SU-DHL-6 (cell line): ENCODE measurements at regions not wholly inside any gene's neighbourhood (a gene's known extent, or its start where the extent isn't known, plus 50 kb on each side); places are given as distances from the start of the nearest gene placed in this dataset.

Source experiments
- H2AFZ ChIP-seq: fragments of 200-600 bp; sonication (generic); 2 replicates; pipeline ENCODE4 v1.6.1; 2014; ENCODE audit warnings: low read depth, mild to moderate bottlenecking, moderate library complexity, mixed read lengths, antibody characterized with exemption, low read length; ENCODE audit not compliant: severe bottlenecking
- H3F3A ChIP-seq: fragments of 200-600 bp; shearing (Covaris generic); 2 replicates; pipeline ENCODE4 v1.6.0; 2016; ENCODE audit warnings: antibody characterized with exemption, mild to moderate bottlenecking; ENCODE audit not compliant: insufficient read depth
- H3K27ac ChIP-seq: fragments of 200-600 bp; sonication (generic); 2 replicates; pipeline ENCODE4 v1.5.1; 2016; ENCODE audit warnings: low read depth, mild to moderate bottlenecking, low read length, moderate library complexity, mixed read lengths
- H3K27me3 ChIP-seq: fragments of 200-600 bp; sonication (generic), shearing (Covaris generic); 2 replicates; pipeline ENCODE4 v1.6.0; 2014; ENCODE audit warnings: mild to moderate bottlenecking, low read length
- H3K36me3 ChIP-seq: fragments of 200-600 bp; sonication (generic); 2 replicates; pipeline ENCODE4 v1.6.1; 2014; ENCODE audit warnings: mild to moderate bottlenecking, low read length, mixed read lengths
- H3K4me2 ChIP-seq: fragments of 300-600, 200-600 bp; shearing (Covaris generic), sonication (generic); 2 replicates; pipeline ENCODE4 v1.6.0; 2014; ENCODE audit warnings: low read length, low read depth, mild to moderate bottlenecking; ENCODE audit not compliant: poor library complexity, severe bottlenecking
- H3K4me3 ChIP-seq: fragments of 200-600 bp; sonication (generic); 2 replicates; pipeline ENCODE4 v1.5.1; 2014; ENCODE audit warnings: antibody characterized with exemption, low read length, mild to moderate bottlenecking, mixed read lengths; ENCODE audit not compliant: insufficient read depth, poor library complexity, severe bottlenecking
- H3K79me2 ChIP-seq: fragments of 200-600 bp; sonication (generic); 2 replicates; pipeline ENCODE4 v1.6.1; 2014; ENCODE audit warnings: mild to moderate bottlenecking, low read length, moderate library complexity; ENCODE audit not compliant: insufficient read depth
- H3K9ac ChIP-seq: fragments of 200-600 bp; sonication (generic); 2 replicates; pipeline ENCODE4 v1.7.0; 2014; ENCODE audit warnings: mild to moderate bottlenecking, low read length
- H3K9me2 ChIP-seq: fragments of 200-600 bp; sonication (generic); replicated peaks from 2 replicates; pipeline ENCODE4 v1.6.1; 2014; ENCODE audit warnings: low read length; ENCODE audit not compliant: insufficient read depth
- H3K9me3 ChIP-seq: fragments of 200-600 bp; sonication (generic); 2 replicates; pipeline ENCODE4 v1.6.1; 2014; ENCODE audit warnings: low read length, mixed read lengths; ENCODE audit not compliant: insufficient read depth
- H4K20me1 ChIP-seq: fragments of 200-600 bp; sonication (generic); 2 replicates; pipeline ENCODE4 v1.6.1; 2014; ENCODE audit warnings: low read depth, mild to moderate bottlenecking, antibody characterized with exemption, low read length, moderate library complexity, mixed read lengths
- CTCF ChIP-seq: fragments of 200-600 bp; sonication (generic); IDR thresholded peaks from one replicate; pipeline ENCODE4 v1.5.1; 2017; ENCODE audit warnings: antibody characterized with exemption, mild to moderate bottlenecking, low read length, moderate library complexity; ENCODE audit not compliant: insufficient read depth, poor library complexity, severe bottlenecking
- EZH2phosphoT487 ChIP-seq: fragments of 200-600 bp; sonication (generic), shearing (Covaris generic); conservative IDR thresholded peaks from 2 replicates; pipeline ENCODE4 v1.6.1; 2018; ENCODE audit warnings: mild to moderate bottlenecking, antibody characterized with exemption, low read length, moderate library complexity, mixed read lengths

- H3K27ac ChIP-seq, result no peak overlapping the region
These were observed 269.4 kb downstream of the TCF7L2 start for GRCh38 chr10:113219446-113219845.

DNA sequence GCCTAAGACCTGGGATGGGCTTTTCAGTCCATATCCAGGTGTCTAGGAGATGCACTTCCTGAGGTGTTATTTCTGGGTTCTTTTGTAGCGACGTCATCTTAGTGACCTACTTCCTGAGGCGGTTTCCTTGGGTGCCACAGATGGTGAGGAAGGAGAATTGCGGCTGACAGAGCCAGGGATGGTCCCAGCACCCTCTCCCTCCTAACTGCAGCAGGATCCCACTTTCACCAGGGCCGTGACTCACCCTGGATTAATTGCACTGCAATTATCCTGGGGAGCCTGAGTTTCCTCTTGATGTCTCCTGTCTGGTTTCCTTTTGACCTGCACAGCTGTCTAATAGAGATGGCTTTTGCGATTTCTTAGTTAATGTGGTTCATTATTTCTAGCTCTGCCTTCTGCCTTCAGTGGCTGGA lies 271.7 kb downstream of the TCF7L2 start:
- Histone ChIP-seq H4K20me1 (no peaks in the 10 kb centered on the region), H3K4me3 (no peak overlapping the region), H3K36me3 (no peaks in the 10 kb centered on the region; the same call in 1 of the 2 replicates), H3K4me2 (no peak overlapping the region), H3K27me3 (no peaks in the 10 kb centered on the region), H3F3A (no peaks in the 10 kb centered on the region), H3K9ac (no peak overlapping the region), H3K79me2 (no peaks in the 10 kb centered on the region), H2AFZ (no peak overlapping the region), H3K9me2 (no peaks in the 10 kb centered on the region), H3K9me3 (no peaks in the 10 kb centered on the region), H3K27ac (no peak overlapping the region)
- TF ChIP-seq EZH2phosphoT487 (no peak), CTCF (no peak)

More at GRCh38 chr10:113219446-113219845, 269.4 kb downstream of the TCF7L2 start:
- Histone ChIP-seq H3K27me3 (no peaks in the 10 kb centered on the region), H3K4me3 (no peak overlapping the region), H2AFZ (no peak overlapping the region), H4K20me1 (no peaks in the 10 kb centered on the region), H3K9me2 (no peaks in the 10 kb centered on the region), H3K79me2 (no peaks in the 10 kb centered on the region), H3K9me3 (no peaks in the 10 kb centered on the region), H3K9ac (no peak overlapping the region), H3F3A (no peaks in the 10 kb centered on the region), H3K36me3 (no peaks in the 10 kb centered on the region), H3K4me2 (no peak overlapping the region)
- no peak for TF ChIP-seq CTCF
- TF ChIP-seq EZH2phosphoT487, result no peak

- Histone ChIP-seq H3K9ac (no peak overlapping the region), H3K4me3 (no peak overlapping the region), H3K27ac (no peak overlapping the region), H3K4me2 (no peak overlapping the region), H3K9me3 (no peaks in the 10 kb centered on the region), H3F3A (no peaks in the 10 kb centered on the region), H3K27me3 (no peaks in the 10 kb centered on the region), H3K79me2 (no peaks in the 10 kb centered on the region), H4K20me1 (no peaks in the 10 kb centered on the region), H3K9me2 (no peaks in the 10 kb centered on the region), H2AFZ (no peak overlapping the region), H3K36me3 (no peaks in the 10 kb centered on the region; the same call in 1 of the 2 replicates)
- TF ChIP-seq EZH2phosphoT487 (no peak), CTCF (no peak)
These were observed 272.2 kb downstream of the TCF7L2 start for GRCh38 chr10:113222207-113222606.
